ENCODE measurements at regions not wholly inside any gene's neighbourhood (a gene's known extent, or its start where the extent isn't known, plus 50 kb on each side); places are given as distances from the start of the nearest gene placed in this dataset.
"Not testable (repeated sequence)": the region's sequence is repeated elsewhere in the genome, so short reads cannot be mapped to it uniquely, and the experiment has no call there.

- TF ChIP-seq, protein P1, sequence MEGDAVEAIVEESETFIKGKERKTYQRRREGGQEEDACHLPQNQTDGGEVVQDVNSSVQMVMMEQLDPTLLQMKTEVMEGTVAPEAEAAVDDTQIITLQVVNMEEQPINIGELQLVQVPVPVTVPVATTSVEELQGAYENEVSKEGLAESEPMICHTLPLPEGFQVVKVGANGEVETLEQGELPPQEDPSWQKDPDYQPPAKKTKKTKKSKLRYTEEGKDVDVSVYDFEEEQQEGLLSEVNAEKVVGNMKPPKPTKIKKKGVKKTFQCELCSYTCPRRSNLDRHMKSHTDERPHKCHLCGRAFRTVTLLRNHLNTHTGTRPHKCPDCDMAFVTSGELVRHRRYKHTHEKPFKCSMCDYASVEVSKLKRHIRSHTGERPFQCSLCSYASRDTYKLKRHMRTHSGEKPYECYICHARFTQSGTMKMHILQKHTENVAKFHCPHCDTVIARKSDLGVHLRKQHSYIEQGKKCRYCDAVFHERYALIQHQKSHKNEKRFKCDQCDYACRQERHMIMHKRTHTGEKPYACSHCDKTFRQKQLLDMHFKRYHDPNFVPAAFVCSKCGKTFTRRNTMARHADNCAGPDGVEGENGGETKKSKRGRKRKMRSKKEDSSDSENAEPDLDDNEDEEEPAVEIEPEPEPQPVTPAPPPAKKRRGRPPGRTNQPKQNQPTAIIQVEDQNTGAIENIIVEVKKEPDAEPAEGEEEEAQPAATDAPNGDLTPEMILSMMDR (IDR thresholded peaks at IDR 0.05), result not testable (repeated sequence)
- TF ChIP-seq POLR2A (IDR thresholded peaks at IDR 0.05; ENCODE audit: low read depth); EP300 (IDR thresholded peaks at IDR 0.05): not testable (repeated sequence)
Observed at GRCh38 chr3:112695377-112696108, 54.6 kb upstream of the CCDC80 start.
